Nephron (organoid): ENCODE measurements at regions not wholly inside any gene's neighbourhood (a gene's known extent, or its start where the extent isn't known, plus 50 kb on each side); places are given as distances from the start of the nearest gene placed in this dataset.
A peak's percentile ranks its signal among the peaks of the same experiment; 100 is the strongest.

Source experiments
- H3K27ac Mint-ChIP-seq, 3 experiments: 2 replicates each; pipeline ENCODE4 v1.8.0; 2020; ENCODE audit warnings: mixed read lengths in 3 of 3, mild to moderate bottlenecking in 2 of 3, moderate library complexity in 1 of 3
- H3K27me3 Mint-ChIP-seq: 2 replicates; pipeline ENCODE4 v1.8.0; 2021; ENCODE audit warnings: low read depth, mild to moderate bottlenecking, moderate library complexity, mixed read lengths
- H3K36me3 Mint-ChIP-seq: 2 replicates; pipeline ENCODE4 v1.8.0; 2020; ENCODE audit warnings: low read depth, mixed read lengths
- H3K4me1 Mint-ChIP-seq: 2 replicates; pipeline ENCODE4 v1.8.0; 2020; ENCODE audit warnings: mixed read lengths
- H3K4me3 Mint-ChIP-seq, 3 experiments: 2 replicates each; pipeline ENCODE4 v1.8.0; 2020; ENCODE audit warnings: mild to moderate bottlenecking in 3 of 3, mixed read lengths in 3 of 3, moderate library complexity in 2 of 3
- H3K9me3 Mint-ChIP-seq: 2 replicates; pipeline ENCODE4 v1.8.0; 2020; ENCODE audit warnings: mixed read lengths
- CTCF ChIP-seq, 3 experiments: fragments of 200-600 bp; sonication (generic); IDR thresholded peaks; one replicate each; pipeline ENCODE4 v1.5.0; 2021; ENCODE audit warnings: antibody characterized with exemption in 3 of 3; ENCODE audit not compliant: unreplicated experiment in 3 of 3

DNA sequence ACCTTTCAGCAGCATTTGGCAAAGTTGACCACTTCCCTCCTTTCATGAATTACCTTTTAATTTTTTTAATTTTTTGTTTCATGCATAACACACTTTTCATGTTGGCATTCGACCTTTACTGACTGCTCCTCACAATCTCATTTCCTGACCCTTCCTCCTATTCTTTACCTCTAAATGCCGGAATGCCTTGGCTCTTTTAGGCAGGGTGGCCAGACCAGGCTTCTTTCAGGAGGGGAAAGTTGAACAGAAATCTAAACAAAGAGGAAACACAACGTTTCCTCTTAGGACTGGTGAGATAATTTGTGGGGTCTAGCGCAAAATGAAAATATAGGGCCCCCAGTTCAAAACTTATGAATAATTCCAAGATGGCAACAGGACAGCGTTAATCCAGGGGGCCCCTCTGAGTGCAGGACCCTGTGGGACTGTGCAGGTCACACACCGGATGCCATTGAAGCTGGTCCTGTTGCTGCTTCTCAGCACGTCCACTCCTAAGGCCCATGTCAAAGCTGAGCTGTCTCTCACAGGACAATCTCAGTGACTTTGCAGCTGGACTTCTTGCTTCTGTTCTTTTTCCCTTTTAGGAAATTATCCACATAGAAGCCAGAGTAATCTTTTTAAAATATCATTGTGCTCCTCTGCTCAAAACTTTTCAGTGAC lies 313.8 kb downstream of the HDGFL1 start:
- TF ChIP-seq CTCF (IDR thresholded peaks at IDR 0.05; ENCODE audit: unreplicated experiment in 3 of 3) = no peak
- Mint-ChIP-seq H3K4me3 (no peak overlapping the region), H3K27ac (no peak overlapping the region), H3K27me3 (no peaks in the 10 kb centered on the region), H3K4me1 (peaks cover 13% of the 10 kb centered on the region), H3K9me3 (peaks cover 3% of the 10 kb centered on the region), H3K36me3 (peaks cover 3% of the 10 kb centered on the region)

- no peaks in the 10 kb centered on the region for H3K27me3 Mint-ChIP-seq
- H3K27ac Mint-ChIP-seq = no peak overlapping the region
- H3K36me3 Mint-ChIP-seq = peaks cover 3% of the 10 kb centered on the region
- H3K9me3 Mint-ChIP-seq = peaks cover 3% of the 10 kb centered on the region
- no peak overlapping the region for H3K4me3 Mint-ChIP-seq
- peaks cover 13% of the 10 kb centered on the region for H3K4me1 Mint-ChIP-seq
- TF ChIP-seq CTCF (IDR thresholded peaks at IDR 0.05; ENCODE audit: unreplicated experiment in 3 of 3) = no peak
Measured at GRCh38 chr6:22884456-22884855, 315.1 kb downstream of the HDGFL1 start.

GRCh38 chr6:22886650-22887581 lies 317.6 kb downstream of the HDGFL1 start:
- Mint-ChIP-seq H3K4me1 (no peaks in the 10 kb centered on the region), H3K36me3 (peaks cover 3% of the 10 kb centered on the region), H3K27ac (no peak overlapping the region), H3K9me3 (peaks cover 3% of the 10 kb centered on the region), H3K4me3 (no peak overlapping the region), H3K27me3 (no peaks in the 10 kb centered on the region)
- TF ChIP-seq CTCF (IDR thresholded peaks at IDR 0.05; ENCODE audit: unreplicated experiment in 3 of 3) = no peak

GRCh38 chr6:22888163-22888752 lies 318.9 kb downstream of the HDGFL1 start:
- Mint-ChIP-seq H3K4me3 (no peak overlapping the region), H3K9me3 (peaks cover 3% of the 10 kb centered on the region), H3K27me3 (no peaks in the 10 kb centered on the region), H3K36me3 (peaks cover 3% of the 10 kb centered on the region), H3K4me1 (no peaks in the 10 kb centered on the region), H3K27ac (peak overlapping the region in 1 of 3 experiments; percentile 52)
- TF ChIP-seq CTCF (IDR thresholded peaks at IDR 0.05; ENCODE audit: unreplicated experiment in 3 of 3) = no peak

- Mint-ChIP-seq H3K4me1 (no peaks in the 10 kb centered on the region), H3K4me3 (no peak overlapping the region), H3K27ac (no peak overlapping the region), H3K27me3 (no peaks in the 10 kb centered on the region), H3K36me3 (no peaks in the 10 kb centered on the region), H3K9me3 (no peaks in the 10 kb centered on the region)
- TF ChIP-seq CTCF (IDR thresholded peaks at IDR 0.05; ENCODE audit: unreplicated experiment in 3 of 3) = no peak
Measured at GRCh38 chr6:22891934-22892333, 322.6 kb downstream of the HDGFL1 start.
